Urinary bladder (tissue), 3 donors: ENCODE measurements at regions not wholly inside any gene's neighbourhood (a gene's known extent, or its start where the extent isn't known, plus 50 kb on each side); places are given as distances from the start of the nearest gene placed in this dataset.
"Not testable (repeated sequence)": the region's sequence is repeated elsewhere in the genome, so short reads cannot be mapped to it uniquely, and the experiment has no call there.

Experiments used
- DNase-seq: peaks from one replicate; pipeline ENCODE4 v3.0.0-alpha.2; 2015; ENCODE audit errors: extremely low spot score
- H3K27ac ChIP-seq: one replicate; pipeline ENCODE4 v1.5.1; 2013; ENCODE audit warnings: low read depth, mild to moderate bottlenecking, moderate library complexity
- H3K36me3 ChIP-seq: one replicate; pipeline ENCODE4 v1.6.1; 2013; ENCODE audit warnings: mild to moderate bottlenecking, moderate library complexity; ENCODE audit not compliant: insufficient read depth
- H3K4me1 ChIP-seq: one replicate; pipeline ENCODE4 v1.6.1; 2013; ENCODE audit warnings: mild to moderate bottlenecking, moderate library complexity; ENCODE audit not compliant: insufficient read depth
- H3K4me3 ChIP-seq: one replicate; pipeline ENCODE4 v1.5.1; 2013; ENCODE audit warnings: low read depth, low read length
- WGBS: extraction: QIAGEN DNeasy Blood & Tissue Kit; methylation state at CpG from one replicate; pipeline ENCODE4 v1.1.7; 2013; 5-methylcytosine and 5-hydroxymethylcytosine counted together
- donor health status: healthy with polysubstance abuse.
- donor health status: healthy.

DNA sequence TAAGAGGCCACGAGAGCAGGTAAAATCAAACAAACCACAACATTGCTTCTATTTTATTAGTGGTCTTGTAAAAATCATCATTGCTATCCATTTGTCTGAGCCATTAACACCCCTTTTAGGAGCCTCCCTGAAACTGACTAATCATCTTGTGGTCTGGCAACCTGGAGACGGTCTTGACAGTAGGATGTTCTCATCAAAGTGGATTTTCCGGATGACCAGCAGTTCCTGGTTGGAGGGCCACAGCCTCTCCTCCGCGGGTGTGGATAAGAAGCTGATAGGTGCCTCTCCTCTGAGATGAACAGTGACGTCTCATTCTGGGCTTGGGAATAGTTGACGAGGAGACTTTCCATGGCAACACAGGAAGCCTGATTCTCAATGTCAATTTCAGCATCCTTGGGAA lies 490.7 kb downstream of the TYW1 start:
- 78% methylated on average over 7 of the region's 7 CpGs for WGBS
- no peak for DNase-seq
- Histone ChIP-seq H3K27ac (no peak overlapping the region), H3K4me1 (no peaks in the 10 kb centered on the region), H3K36me3 (no peaks in the 10 kb centered on the region), H3K4me3 (no peak overlapping the region)

DNA sequence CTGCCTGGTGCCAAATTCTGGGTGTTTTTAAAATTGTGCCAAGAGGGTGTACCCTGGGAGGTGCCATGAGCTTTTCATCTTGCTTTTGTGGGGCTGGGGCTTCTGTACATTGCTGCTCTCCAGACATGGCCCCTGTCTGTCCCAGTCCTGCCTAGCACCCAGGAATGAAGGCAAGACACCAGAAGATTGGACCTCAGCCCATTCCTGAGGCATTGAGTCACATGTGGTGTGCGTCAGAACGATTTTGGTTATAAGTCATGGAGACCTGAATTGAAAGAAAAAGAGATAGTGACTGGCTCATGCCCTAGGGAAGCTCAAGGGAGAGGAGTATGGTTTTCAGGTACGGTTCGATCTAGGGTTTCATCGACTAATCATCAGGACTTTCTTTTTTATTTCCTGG lies 493.2 kb downstream of the TYW1 start:
- no peaks in the 10 kb centered on the region for H3K4me1 ChIP-seq
- H3K4me3 ChIP-seq, result no peak overlapping the region
- WGBS, result 92% methylated on average over 5 of the region's 5 CpGs
- DNase-seq, result no peak
- H3K36me3 ChIP-seq, result no peaks in the 10 kb centered on the region
- H3K27ac ChIP-seq, result no peak overlapping the region

DNA sequence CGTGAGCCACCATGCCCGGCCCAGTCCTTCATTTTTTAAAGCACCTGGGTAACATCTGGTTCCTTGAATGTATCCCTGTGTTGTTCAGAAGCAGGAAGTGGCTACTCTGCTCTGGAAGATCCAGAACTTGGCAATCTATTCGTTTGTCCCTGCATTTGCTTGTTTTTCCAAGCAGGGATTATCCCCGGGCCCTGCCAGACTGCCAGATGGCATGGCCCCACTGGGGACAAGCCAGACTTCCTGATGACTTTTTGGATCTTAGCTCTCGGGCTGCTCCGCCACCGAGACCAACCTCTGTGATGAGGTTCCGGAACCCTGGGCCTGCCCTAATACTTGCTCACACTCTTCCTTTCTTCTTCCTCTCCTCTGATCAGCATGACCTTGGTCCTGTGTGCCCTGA lies 496.7 kb downstream of the TYW1 start:
- DNase-seq, result no peak
- Histone ChIP-seq H3K4me3 (no peak overlapping the region), H3K36me3 (no peaks in the 10 kb centered on the region), H3K4me1 (no peaks in the 10 kb centered on the region), H3K27ac (no peak overlapping the region)
- 71% methylated on average over 8 of the region's 8 CpGs for WGBS

DNA sequence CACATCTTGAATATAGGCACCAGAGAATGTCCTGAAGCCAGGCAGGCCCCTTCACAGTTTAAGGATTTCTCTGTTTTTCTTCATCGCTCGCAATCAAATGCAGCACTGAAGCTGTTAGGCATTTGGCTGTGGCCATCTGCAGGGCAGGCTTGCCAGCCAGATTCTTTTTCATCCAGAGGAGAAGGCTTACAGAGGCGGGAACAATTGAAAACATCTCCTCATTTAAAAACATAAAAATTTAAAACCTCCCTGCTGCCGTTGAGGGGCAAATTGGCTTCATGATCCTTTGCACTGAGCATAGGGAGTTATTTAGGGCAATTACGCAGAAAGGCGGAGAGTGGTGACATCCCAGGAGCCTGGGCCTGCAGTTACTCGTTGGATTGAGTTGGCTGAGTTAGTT lies 500.0 kb downstream of the TYW1 start:
- no peak overlapping the region for H3K4me3 ChIP-seq
- H3K27ac ChIP-seq, result no peak overlapping the region
- no peak for DNase-seq
- no peaks in the 10 kb centered on the region for H3K4me1 ChIP-seq
- H3K36me3 ChIP-seq, result no peaks in the 10 kb centered on the region
- 52% methylated on average over 7 of the region's 7 CpGs for WGBS

DNA sequence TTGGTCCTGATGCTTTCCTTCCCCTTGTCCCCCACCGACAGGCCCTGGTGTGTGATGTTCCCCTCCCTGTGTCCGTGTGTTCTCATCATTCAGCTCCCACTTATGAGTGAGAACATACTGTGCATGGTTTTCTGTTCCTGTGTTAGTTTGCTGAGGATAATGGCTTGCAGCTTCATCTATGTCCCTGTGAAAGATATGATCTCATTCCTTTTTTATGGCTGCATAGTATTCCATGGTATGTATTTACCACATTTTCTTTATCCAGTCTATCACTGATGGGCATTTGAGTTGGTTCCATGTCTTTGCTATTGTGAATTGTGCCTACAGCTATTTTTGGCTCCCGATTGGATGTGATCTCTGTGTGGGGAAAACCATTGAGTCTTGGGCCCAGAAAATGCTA lies 501.3 kb downstream of the TYW1 start:
- H3K4me1 ChIP-seq, result not testable (repeated sequence)
- 81% methylated on average over 3 of the region's 3 CpGs for WGBS

DNA sequence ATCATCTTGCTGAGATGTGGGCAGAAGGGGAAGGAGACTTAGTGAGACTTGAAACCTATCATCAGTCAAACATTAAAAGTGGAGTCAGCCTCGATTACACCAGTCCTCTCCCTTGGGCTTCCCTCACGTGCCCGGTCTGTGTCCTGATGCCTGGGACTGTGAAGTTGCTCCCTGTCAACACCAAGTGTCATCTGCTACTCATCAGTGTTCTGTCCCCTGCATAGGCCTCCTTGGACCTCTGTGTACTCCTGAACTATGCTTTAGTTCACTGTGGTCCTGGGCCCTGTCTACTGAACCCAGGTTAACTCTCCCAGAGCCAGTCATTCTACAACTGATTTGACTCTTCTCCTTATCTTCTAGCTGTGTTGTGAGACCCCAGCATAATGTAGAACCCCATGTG lies 506.3 kb downstream of the TYW1 start:
- 63% methylated on average over 3 of the region's 3 CpGs for WGBS
- H3K4me3 ChIP-seq, result no peak overlapping the region
- no peak for DNase-seq
- no peaks in the 10 kb centered on the region for H3K36me3 ChIP-seq
- no peak overlapping the region for H3K27ac ChIP-seq
- no peaks in the 10 kb centered on the region for H3K4me1 ChIP-seq

More for the DNA sequence above, 501.3 kb downstream of the TYW1 start:
- H3K4me3 ChIP-seq, H3K36me3 ChIP-seq, H3K27ac ChIP-seq, DNase-seq: not testable (repeated sequence)

DNA sequence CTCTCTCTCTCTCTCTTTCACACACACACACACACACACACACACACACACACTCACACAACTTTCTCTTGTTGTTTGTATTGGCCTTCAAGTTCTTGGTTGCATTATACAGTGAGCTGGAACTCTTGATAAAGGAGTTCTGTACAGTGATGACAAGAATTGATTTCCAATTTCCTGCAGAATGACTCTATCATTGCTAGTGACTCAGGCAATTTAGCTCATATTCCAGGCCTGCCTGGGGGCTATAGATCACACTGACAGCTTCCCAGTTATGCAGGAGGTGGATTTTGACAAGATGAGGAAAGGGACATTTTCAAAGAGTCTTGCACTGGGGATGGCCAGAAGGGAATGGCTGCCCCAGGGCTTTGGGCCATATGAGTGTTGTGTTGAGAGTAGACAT lies 508.8 kb downstream of the TYW1 start:
- Histone ChIP-seq H3K4me1 (no peaks in the 10 kb centered on the region), H3K4me3 (no peak overlapping the region), H3K27ac (no peak overlapping the region), H3K36me3 (no peaks in the 10 kb centered on the region)
- no peak for DNase-seq

DNA sequence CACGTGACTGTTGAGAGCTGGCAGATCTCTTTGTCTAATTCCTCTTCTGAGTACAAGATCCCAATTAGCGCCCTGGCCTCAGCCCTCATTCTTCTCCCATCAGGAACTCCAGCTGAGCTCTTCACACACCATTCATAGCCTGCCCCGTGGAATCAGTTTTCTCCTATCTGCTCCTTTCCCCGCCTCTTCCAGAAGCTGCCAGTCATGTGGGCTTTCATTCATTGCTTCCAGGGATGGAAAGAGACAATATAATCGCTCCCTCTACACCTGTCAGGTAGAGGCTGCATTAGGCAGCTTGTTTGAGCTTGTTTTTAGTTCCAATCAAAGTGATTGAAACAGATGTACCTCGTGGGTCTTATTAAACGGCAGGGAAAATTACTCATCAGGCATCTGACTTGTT lies 515.8 kb downstream of the TYW1 start:
- Histone ChIP-seq H3K36me3 (no peaks in the 10 kb centered on the region), H3K27ac (no peak overlapping the region), H3K4me1 (no peaks in the 10 kb centered on the region), H3K4me3 (no peak overlapping the region)
- DNase-seq, result no peak
- 63% methylated on average over 7 of the region's 7 CpGs for WGBS

DNA sequence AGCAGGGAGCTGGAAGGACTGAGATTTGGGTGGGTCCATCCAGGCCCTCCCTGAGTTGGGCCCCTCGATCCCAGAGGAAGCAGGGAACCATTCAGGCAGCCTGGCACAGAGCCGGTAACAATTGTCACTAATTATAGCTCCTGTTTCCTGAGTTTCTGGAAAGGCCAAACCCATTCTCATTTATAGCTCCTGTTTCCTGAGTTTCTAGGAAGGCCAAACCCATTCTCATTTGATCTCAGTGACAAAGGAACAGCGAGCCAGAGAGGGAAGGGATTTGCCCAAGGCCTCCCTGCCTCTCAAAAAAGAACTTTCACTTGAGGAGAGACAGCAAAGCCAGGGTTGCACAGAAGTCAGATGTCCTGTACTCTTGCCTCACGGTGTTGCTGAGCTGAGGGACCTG lies 521.9 kb downstream of the TYW1 start:
- Histone ChIP-seq H3K4me1 (no peaks in the 10 kb centered on the region), H3K4me3 (no peak overlapping the region), H3K36me3 (no peaks in the 10 kb centered on the region), H3K27ac (no peak overlapping the region)
- 35% methylated on average over 4 of the region's 4 CpGs for WGBS
- no peak for DNase-seq

DNA sequence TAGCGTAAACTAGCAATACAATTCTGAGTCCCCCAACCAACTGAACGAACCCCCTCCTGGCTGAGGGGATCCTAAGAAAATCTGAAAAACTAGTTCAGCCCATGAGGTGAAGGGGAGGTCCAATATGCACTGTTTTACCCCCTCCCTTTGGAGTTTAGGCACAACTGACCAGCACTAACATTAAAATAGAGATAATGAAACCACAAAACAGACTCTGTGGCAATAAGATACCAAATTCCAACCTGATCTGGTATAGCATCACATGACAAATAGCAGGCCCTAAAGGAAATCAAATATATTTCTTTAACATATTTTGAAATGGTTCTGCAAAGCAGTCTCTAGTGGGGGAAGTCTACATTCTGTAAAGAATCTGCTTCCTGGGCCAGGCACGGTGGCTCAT lies 522.5 kb downstream of the TYW1 start:
- H3K36me3 ChIP-seq, result no peaks in the 10 kb centered on the region
- WGBS, result 87% methylated on average over 3 of the region's 3 CpGs
- H3K4me1 ChIP-seq, result no peaks in the 10 kb centered on the region
- H3K4me3 ChIP-seq, result no peak overlapping the region
- DNase-seq, result no peak
- no peak overlapping the region for H3K27ac ChIP-seq

DNA sequence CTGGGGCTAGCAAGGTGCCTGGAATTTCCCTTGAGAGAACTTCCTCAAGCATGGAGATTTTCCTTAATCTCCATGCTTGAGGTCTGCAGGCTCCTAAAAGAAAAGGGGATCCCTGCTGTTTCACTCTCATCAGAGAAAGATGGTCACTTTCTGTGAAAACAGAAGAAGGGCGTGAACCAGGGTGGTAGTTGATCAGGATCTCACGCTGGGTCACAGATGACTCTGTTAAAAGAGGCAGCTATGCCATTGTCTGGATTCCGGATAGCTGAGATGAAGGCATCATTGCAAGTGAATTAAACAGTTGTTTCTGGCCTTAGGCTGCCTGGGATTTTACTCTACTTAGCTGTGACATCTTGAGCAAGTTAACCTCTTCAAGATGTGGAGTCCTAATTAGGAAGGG lies 525.9 kb downstream of the TYW1 start:
- DNase-seq, result no peak
- 88% methylated on average over 3 of the region's 3 CpGs for WGBS
- Histone ChIP-seq H3K4me3 (no peak overlapping the region), H3K36me3 (no peaks in the 10 kb centered on the region), H3K27ac (no peak overlapping the region), H3K4me1 (no peaks in the 10 kb centered on the region)

DNA sequence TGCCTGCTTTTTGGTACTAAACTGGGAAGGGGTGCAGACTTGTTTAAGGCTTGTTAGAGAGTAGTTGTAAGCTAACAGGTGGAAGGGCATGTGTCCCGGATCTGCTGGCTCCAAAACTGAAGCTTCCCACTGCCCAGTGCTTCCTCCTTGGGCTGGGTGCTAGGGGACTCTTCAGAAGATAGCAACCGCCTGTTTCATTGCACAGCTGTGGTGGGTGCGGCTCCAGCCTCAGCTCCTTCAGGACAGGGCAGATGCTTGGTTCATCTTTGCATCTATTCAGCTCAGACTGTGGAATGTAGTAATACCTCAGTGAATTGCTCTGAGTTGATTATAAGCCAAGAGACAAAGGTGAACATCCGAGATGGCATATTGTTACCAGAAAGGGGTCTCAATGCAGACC lies 527.1 kb downstream of the TYW1 start:
- Histone ChIP-seq H3K4me1 (no peaks in the 10 kb centered on the region), H3K4me3 (no peak overlapping the region), H3K36me3 (no peaks in the 10 kb centered on the region), H3K27ac (no peak overlapping the region)
- WGBS, result 80% methylated on average over 4 of the region's 4 CpGs
- no peak for DNase-seq

DNA sequence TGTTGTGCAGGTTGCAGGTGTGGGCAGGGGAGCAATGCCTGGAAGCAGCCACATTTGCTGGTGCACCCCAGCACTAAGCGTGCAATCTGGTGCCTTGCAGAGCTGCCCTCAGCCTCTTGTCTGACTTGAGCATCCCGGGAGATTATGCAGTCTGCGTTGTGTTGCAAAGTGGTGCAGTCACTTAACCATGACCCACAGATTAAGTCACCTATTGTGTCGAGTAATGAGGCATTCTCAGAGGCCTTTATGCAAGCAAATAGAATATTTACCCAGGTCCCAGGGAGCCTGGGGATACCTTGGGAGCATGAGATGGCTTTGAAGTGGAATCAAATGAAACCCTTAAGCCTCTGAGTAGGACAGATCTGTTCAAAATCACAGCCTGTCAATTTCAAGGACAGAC lies 529.0 kb downstream of the TYW1 start:
- Histone ChIP-seq H3K4me1 (no peaks in the 10 kb centered on the region), H3K27ac (no peak overlapping the region), H3K36me3 (no peaks in the 10 kb centered on the region), H3K4me3 (no peak overlapping the region)
- WGBS, result 65% methylated on average over 4 of the region's 4 CpGs
- no peak for DNase-seq

DNA sequence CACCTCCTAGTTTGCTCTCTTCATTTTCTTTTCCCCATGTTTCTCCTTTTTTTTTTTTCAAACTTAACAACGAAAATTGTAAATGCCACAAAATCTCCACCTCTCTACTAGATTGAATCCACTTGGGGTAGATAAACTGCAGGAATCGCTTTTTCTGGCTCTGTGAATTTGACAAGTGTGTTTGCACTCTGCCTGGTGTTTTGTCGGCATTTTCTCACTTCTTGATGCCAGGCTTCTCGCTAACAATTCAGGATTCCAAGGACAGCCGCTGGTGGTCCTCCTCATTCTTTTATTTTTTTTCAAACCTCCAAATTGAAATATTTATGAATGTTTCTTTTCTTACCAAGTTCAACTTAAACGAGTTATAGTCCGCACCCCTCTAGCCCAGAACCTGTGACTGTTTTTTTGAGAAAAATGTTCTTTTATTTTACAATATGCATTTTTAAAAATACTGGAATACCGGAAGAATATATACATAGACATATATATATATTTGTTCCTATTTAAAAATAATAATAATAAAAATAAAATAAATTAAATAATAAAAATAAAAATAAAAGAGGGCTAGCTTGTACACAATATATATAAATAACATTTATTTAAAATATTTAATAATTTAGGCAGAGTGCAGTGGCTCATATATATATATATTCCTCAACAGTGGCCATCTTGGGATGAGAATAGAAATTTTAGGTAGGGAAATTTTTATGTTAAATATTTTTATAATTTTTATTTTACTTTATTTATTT lies 538.8 kb downstream of the TYW1 start:
- Histone ChIP-seq H3K36me3 (no peaks in the 10 kb centered on the region), H3K27ac (no peak overlapping the region), H3K4me3 (no peak overlapping the region), H3K4me1 (no peaks in the 10 kb centered on the region)
- WGBS, result 87% methylated on average over 8 of the region's 8 CpGs
- no peak for DNase-seq

DNA sequence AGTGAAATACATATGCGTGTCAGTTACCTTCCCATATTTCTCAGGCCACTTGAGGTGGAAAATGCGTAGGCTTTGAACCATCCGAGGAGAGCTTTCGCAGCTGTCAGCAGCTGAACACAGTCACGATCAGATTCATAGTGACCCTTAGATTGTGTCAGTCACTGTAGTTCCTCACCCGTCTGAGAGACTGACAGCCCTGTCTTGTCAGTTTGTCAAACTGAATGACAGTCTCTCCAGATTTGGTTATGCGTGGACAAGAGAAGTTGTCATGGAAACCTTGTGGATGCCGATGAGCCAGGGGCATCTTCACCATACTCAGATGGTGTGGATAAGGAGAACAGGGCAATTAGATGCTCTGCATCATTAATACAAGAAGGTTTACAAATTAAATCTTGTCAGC lies 546.3 kb downstream of the TYW1 start:
- Histone ChIP-seq H3K27ac (no peak overlapping the region), H3K4me1 (no peaks in the 10 kb centered on the region), H3K36me3 (no peaks in the 10 kb centered on the region), H3K4me3 (no peak overlapping the region)
- DNase-seq, result no peak
- 93% methylated on average over 8 of the region's 8 CpGs for WGBS
